Ishikawa (cell line): ENCODE measurements at regions not wholly inside any gene's neighbourhood (a gene's known extent, or its start where the extent isn't known, plus 50 kb on each side); places are given as distances from the start of the nearest gene placed in this dataset.

Source experiments
- CEBPB ChIP-seq: IDR thresholded peaks from 2 replicates; pipeline ENCODE4 v1.6.1; 2012
- CREB1 ChIP-seq: IDR thresholded peaks from 2 replicates; pipeline ENCODE4 v1.6.1; 2012; ENCODE audit warnings: low read depth
- EGR1 ChIP-seq: IDR thresholded peaks from 2 replicates; pipeline ENCODE4 v1.6.1; 2012
- EP300 ChIP-seq: IDR thresholded peaks from 2 replicates; pipeline ENCODE4 v1.6.1; 2012; ENCODE audit warnings: borderline replicate concordance
- FOXM1 ChIP-seq: IDR thresholded peaks from 2 replicates; pipeline ENCODE4 v1.6.1; 2012; ENCODE audit warnings: low read depth, borderline replicate concordance
- MAX ChIP-seq: IDR thresholded peaks from 2 replicates; pipeline ENCODE4 v1.6.1; 2012
- NFIC ChIP-seq: IDR thresholded peaks from 2 replicates; pipeline ENCODE4 v1.6.1; 2012
- RAD21 ChIP-seq: IDR thresholded peaks from 2 replicates; pipeline ENCODE4 v1.6.1; 2012; ENCODE audit warnings: low read depth
- REST ChIP-seq: IDR thresholded peaks from 2 replicates; pipeline ENCODE4 v1.6.1; 2012; ENCODE audit warnings: low read depth, mild to moderate bottlenecking
- TAF1 ChIP-seq: IDR thresholded peaks from 2 replicates; pipeline ENCODE4 v1.6.1; 2012; ENCODE audit warnings: low read depth, mild to moderate bottlenecking
- TCF12 ChIP-seq: IDR thresholded peaks from 2 replicates; pipeline ENCODE4 v1.6.1; 2012; ENCODE audit warnings: low read depth
- TEAD4 ChIP-seq: IDR thresholded peaks from 2 replicates; pipeline ENCODE4 v1.6.1; 2012
- YY1 ChIP-seq: IDR thresholded peaks from 2 replicates; pipeline ENCODE4 v1.6.1; 2012; ENCODE audit warnings: low read depth
- ZBTB7A ChIP-seq: IDR thresholded peaks from 2 replicates; pipeline ENCODE4 v1.6.1; 2012; ENCODE audit warnings: low read depth

GRCh38 chr3:22990291-22991200, 212.6 kb upstream of the UBE2E2 start:
- TF ChIP-seq YY1: no peak
- TF ChIP-seq EP300: no peak
- TF ChIP-seq REST: no peak
- TF ChIP-seq TCF12: no peak
- no peak for TF ChIP-seq TAF1
- no peak for TF ChIP-seq CREB1
- no peak for TF ChIP-seq TEAD4
- no peak for TF ChIP-seq ZBTB7A
- TF ChIP-seq MAX: no peak
- no peak for TF ChIP-seq FOXM1
- no peak for TF ChIP-seq NFIC
- no peak for TF ChIP-seq EGR1
- TF ChIP-seq RAD21: no peak
- no peak for TF ChIP-seq CEBPB
